ENCODE measurements at regions not wholly inside any gene's neighbourhood (a gene's known extent, or its start where the extent isn't known, plus 50 kb on each side); places are given as distances from the start of the nearest gene placed in this dataset.
"Not testable (repeated sequence)": the region's sequence is repeated elsewhere in the genome, so short reads cannot be mapped to it uniquely, and the experiment has no call there.

GRCh38 chr1:214764502-214764901, 161.5 kb downstream of the CENPF start:
- TF ChIP-seq CTCF (IDR thresholded peaks at IDR 0.05; ENCODE audit: insufficient read depth, low read depth, low read length): no peak
- no peak for TF ChIP-seq EZH2 (IDR thresholded peaks at IDR 0.05; ENCODE audit: insufficient read depth, low read length)
- DNase-seq (ENCODE audit: low read depth): no peak
- H3K4me3 ChIP-seq (ENCODE audit: insufficient read depth, low read depth, low read length): no peak overlapping the region
- Mint-ChIP-seq H3K4me1 (ENCODE audit: low read depth, unreplicated experiment) (no peaks in the 10 kb centered on the region), H3K27ac (ENCODE audit: unreplicated experiment) (no peak overlapping the region), H3K4me3 (ENCODE audit: unreplicated experiment) (no peak overlapping the region), H3K27me3 (ENCODE audit: low read depth, unreplicated experiment) (no peaks in the 10 kb centered on the region), H3K36me3 (ENCODE audit: low read depth, unreplicated experiment) (peaks cover 3% of the 10 kb centered on the region), H3K9me3 (ENCODE audit: unreplicated experiment) (peaks cover 36% of the 10 kb centered on the region)
- H3K36me3 ChIP-seq (ENCODE audit: insufficient read depth, low read length): no peaks in the 10 kb centered on the region
- FAIRE-seq: no peak
- no peak overlapping the region for H3K4me2 ChIP-seq (ENCODE audit: low read length)
- H3K27me3 ChIP-seq (ENCODE audit: insufficient read depth, low read length): no peaks in the 10 kb centered on the region
- no peak overlapping the region for H3K9ac ChIP-seq (ENCODE audit: low read length)
- H2AFZ ChIP-seq (ENCODE audit: low read depth, low read length): no peak overlapping the region
- H3K79me2 ChIP-seq (ENCODE audit: insufficient read depth, low read length): no peaks in the 10 kb centered on the region
- H3K9me3 ChIP-seq (ENCODE audit: insufficient read depth, low read depth, low read length): peaks cover 4% of the 10 kb centered on the region
- no peaks in the 10 kb centered on the region for H3K4me1 ChIP-seq (ENCODE audit: insufficient read depth, low read length)
- no peak overlapping the region for H3K27ac ChIP-seq (ENCODE audit: low read depth, low read length)
- H4K20me1 ChIP-seq (ENCODE audit: insufficient read depth, low read length): no peaks in the 10 kb centered on the region

GRCh38 chr1:214767221-214767620, 164.2 kb downstream of the CENPF start:
- no peak for FAIRE-seq

GRCh38 chr1:214769666-214770065, 166.7 kb downstream of the CENPF start:
- not testable (repeated sequence) for H3K27ac ChIP-seq (ENCODE audit: low read depth, low read length); DNase-seq (ENCODE audit: low read depth); H3K27ac Mint-ChIP-seq (ENCODE audit: unreplicated experiment); H3K4me2 ChIP-seq (ENCODE audit: low read length); H3K4me1 ChIP-seq (ENCODE audit: insufficient read depth, low read length); H3K9me3 ChIP-seq (ENCODE audit: insufficient read depth, low read depth, low read length); H2AFZ ChIP-seq (ENCODE audit: low read depth, low read length); H3K4me3 Mint-ChIP-seq (ENCODE audit: unreplicated experiment); H3K36me3 Mint-ChIP-seq (ENCODE audit: low read depth, unreplicated experiment); H4K20me1 ChIP-seq (ENCODE audit: insufficient read depth, low read length); H3K79me2 ChIP-seq (ENCODE audit: insufficient read depth, low read length); FAIRE-seq; H3K9ac ChIP-seq (ENCODE audit: low read length); H3K4me1 Mint-ChIP-seq (ENCODE audit: low read depth, unreplicated experiment); H3K27me3 Mint-ChIP-seq (ENCODE audit: low read depth, unreplicated experiment); H3K4me3 ChIP-seq (ENCODE audit: insufficient read depth, low read depth, low read length); H3K27me3 ChIP-seq (ENCODE audit: insufficient read depth, low read length); H3K9me3 Mint-ChIP-seq (ENCODE audit: unreplicated experiment); H3K36me3 ChIP-seq (ENCODE audit: insufficient read depth, low read length)

More at GRCh38 chr1:214767221-214767620, 164.2 kb downstream of the CENPF start:
- H2AFZ ChIP-seq (ENCODE audit: low read depth, low read length): no peak overlapping the region
- no peak for DNase-seq (ENCODE audit: low read depth)
- Mint-ChIP-seq H3K9me3 (ENCODE audit: unreplicated experiment) (peaks cover 18% of the 10 kb centered on the region), H3K4me3 (ENCODE audit: unreplicated experiment) (no peak overlapping the region), H3K4me1 (ENCODE audit: low read depth, unreplicated experiment) (no peaks in the 10 kb centered on the region), H3K27ac (ENCODE audit: unreplicated experiment) (no peak overlapping the region), H3K36me3 (ENCODE audit: low read depth, unreplicated experiment) (peaks cover 3% of the 10 kb centered on the region), H3K27me3 (ENCODE audit: low read depth, unreplicated experiment) (no peaks in the 10 kb centered on the region)
- no peak overlapping the region for H3K9ac ChIP-seq (ENCODE audit: low read length)
- H3K9me3 ChIP-seq (ENCODE audit: insufficient read depth, low read depth, low read length): no peaks in the 10 kb centered on the region
- H4K20me1 ChIP-seq (ENCODE audit: insufficient read depth, low read length): no peaks in the 10 kb centered on the region
- H3K27me3 ChIP-seq (ENCODE audit: insufficient read depth, low read length): no peaks in the 10 kb centered on the region
- H3K4me1 ChIP-seq (ENCODE audit: insufficient read depth, low read length): no peaks in the 10 kb centered on the region
- H3K4me3 ChIP-seq (ENCODE audit: insufficient read depth, low read depth, low read length): no peak overlapping the region
- no peaks in the 10 kb centered on the region for H3K79me2 ChIP-seq (ENCODE audit: insufficient read depth, low read length)
- TF ChIP-seq CTCF (IDR thresholded peaks at IDR 0.05; ENCODE audit: insufficient read depth, low read depth, low read length) (no peak), EZH2 (IDR thresholded peaks at IDR 0.05; ENCODE audit: insufficient read depth, low read length) (no peak)
- no peaks in the 10 kb centered on the region for H3K36me3 ChIP-seq (ENCODE audit: insufficient read depth, low read length)
- H3K27ac ChIP-seq (ENCODE audit: low read depth, low read length): no peak overlapping the region
- no peak overlapping the region for H3K4me2 ChIP-seq (ENCODE audit: low read length)

Measured in astrocyte (in vitro differentiated cells and primary cell).